Activated naive CD8-positive, alpha-beta T cell treated with anti-CD3 and anti-CD28 coated beads, Interleukin-2, amount 50 U/mL, for 16 hours (primary cell): ENCODE measurements at regions not wholly inside any gene's neighbourhood (a gene's known extent, or its start where the extent isn't known, plus 50 kb on each side); places are given as distances from the start of the nearest gene placed in this dataset.
"Not testable (repeated sequence)": the region's sequence is repeated elsewhere in the genome, so short reads cannot be mapped to it uniquely, and the experiment has no call there.

Source experiments
- DNase-seq: peaks from one replicate; pipeline ENCODE4 v3.0.0-alpha.2; 2020; ENCODE audit warnings: low read depth, low spot score

- DNase-seq = no peak
These were observed 541.1 kb downstream of the SATB2 start for GRCh38 chr2:198916548-198917080.

GRCh38 chr2:198913394-198914152 lies 544.2 kb downstream of the SATB2 start:
- no peak for DNase-seq

GRCh38 chr2:198909525-198910267 lies 548.0 kb downstream of the SATB2 start:
- DNase-seq = no peak

- DNase-seq = no peak
These were observed 551.7 kb downstream of the SATB2 start for GRCh38 chr2:198905881-198906612.

- no peak for DNase-seq
These were observed 555.8 kb downstream of the SATB2 start for GRCh38 chr2:198901894-198902293.

- DNase-seq = no peak
These were observed 557.6 kb downstream of the SATB2 start for GRCh38 chr2:198900141-198900540.

GRCh38 chr2:198890490-198890889 lies 567.2 kb downstream of the SATB2 start:
- no peak for DNase-seq

GRCh38 chr2:198883604-198884003 lies 574.1 kb downstream of the SATB2 start:
- DNase-seq = no peak

- no peak for DNase-seq
These were observed 576.8 kb downstream of the SATB2 start for GRCh38 chr2:198880986-198881385.

- DNase-seq = no peak
These were observed 577.3 kb downstream of the SATB2 start for GRCh38 chr2:198880421-198880820.

- no peak for DNase-seq
These were observed 583.3 kb downstream of the SATB2 start for GRCh38 chr2:198874472-198874858.

GRCh38 chr2:198873503-198874471 lies 584.0 kb downstream of the SATB2 start:
- no peak for DNase-seq

GRCh38 chr2:198863655-198864054 lies 594.1 kb downstream of the SATB2 start:
- no peak for DNase-seq

- no peak for DNase-seq
These were observed 596.7 kb downstream of the SATB2 start for GRCh38 chr2:198861080-198861479.

- DNase-seq = no peak
These were observed 600.5 kb downstream of the SATB2 start for GRCh38 chr2:198857246-198857645.

GRCh38 chr2:198855746-198856145 lies 602.0 kb downstream of the SATB2 start:
- DNase-seq = not testable (repeated sequence)

- no peak for DNase-seq
These were observed 605.5 kb downstream of the SATB2 start for GRCh38 chr2:198852248-198852647.

GRCh38 chr2:198825534-198825933 lies 632.2 kb downstream of the SATB2 start:
- no peak for DNase-seq

- no peak for DNase-seq
These were observed 640.2 kb downstream of the SATB2 start for GRCh38 chr2:198817536-198817935.

- DNase-seq = no peak
These were observed 642.1 kb downstream of the SATB2 start for GRCh38 chr2:198815626-198816025.

- DNase-seq = no peak
These were observed 646.5 kb downstream of the SATB2 start for GRCh38 chr2:198811198-198811597.
